ENCODE measurements at regions not wholly inside any gene's neighbourhood (a gene's known extent, or its start where the extent isn't known, plus 50 kb on each side); places are given as distances from the start of the nearest gene placed in this dataset.

DNA sequence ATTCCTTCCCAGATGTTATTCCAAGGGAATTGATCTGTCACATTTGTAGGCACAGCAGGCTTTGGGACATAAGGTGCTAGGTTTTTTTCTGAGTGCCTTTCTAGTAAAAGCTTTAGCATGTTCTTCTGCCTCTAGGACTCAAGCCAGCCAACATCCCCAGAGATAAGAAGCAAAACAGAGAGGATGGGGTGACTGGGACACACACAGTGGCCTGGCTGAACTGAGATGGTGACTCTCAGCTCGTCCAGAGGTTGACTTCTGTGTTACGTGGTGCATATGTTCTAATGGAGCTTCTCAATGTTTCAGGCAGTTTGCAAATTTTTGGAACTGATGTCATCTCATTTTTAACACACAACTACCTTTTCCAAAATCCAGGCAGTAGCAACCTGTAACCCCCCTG, 188.1 kb upstream of the CELF2 start:
- Mint-ChIP-seq H3K4me3 (no peak overlapping the region), H3K9me3 (peaks cover 1% of the 10 kb centered on the region), H3K36me3 (no peaks in the 10 kb centered on the region), H3K4me1 (no peaks in the 10 kb centered on the region), H3K27me3 (peaks cover 2% of the 10 kb centered on the region), H3K27ac (no peak overlapping the region)
- ATAC-seq (ENCODE audit: low read depth), result no peak
- DNase-seq (ENCODE audit: low spot score in 2 of 2), result no peak

DNA sequence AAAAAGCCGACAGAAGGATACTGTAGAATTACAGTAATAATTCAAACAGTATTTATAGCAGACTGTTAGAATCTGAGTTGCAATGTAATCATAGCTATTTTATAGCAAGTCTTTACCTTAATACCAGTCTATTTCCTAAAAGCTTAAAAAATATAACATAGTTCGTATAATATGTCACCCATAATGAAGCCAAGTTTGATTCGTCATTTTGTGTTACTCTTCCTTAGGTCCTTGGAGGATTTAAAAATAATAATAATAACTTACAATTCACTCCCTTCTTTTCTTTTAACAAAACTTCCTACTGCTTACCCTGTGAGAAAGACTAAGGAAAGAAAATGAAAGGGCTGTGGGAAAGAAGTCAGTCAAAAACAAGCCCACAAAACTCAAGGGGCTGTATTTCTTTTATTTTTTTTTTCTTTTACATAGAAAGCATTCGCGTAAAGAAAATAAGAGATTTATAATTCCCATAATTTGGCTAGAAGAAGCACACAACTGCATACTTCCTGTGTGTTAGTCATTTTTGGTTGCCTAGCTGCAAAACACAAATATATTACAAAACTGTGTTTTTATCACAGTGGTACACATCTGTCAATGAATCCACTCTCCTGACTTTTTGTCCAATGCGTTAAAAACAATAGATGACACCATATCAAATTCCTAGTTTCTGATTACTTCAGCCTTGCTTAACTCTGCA, 187.2 kb upstream of the CELF2 start:
- Mint-ChIP-seq H3K9me3 (peaks cover 3% of the 10 kb centered on the region), H3K27ac (no peak overlapping the region), H3K4me1 (no peaks in the 10 kb centered on the region), H3K27me3 (no peaks in the 10 kb centered on the region), H3K4me3 (no peak overlapping the region), H3K36me3 (no peaks in the 10 kb centered on the region)
- DNase-seq (ENCODE audit: low spot score in 2 of 2) (no peak), ATAC-seq (ENCODE audit: low read depth) (no peak)

DNA sequence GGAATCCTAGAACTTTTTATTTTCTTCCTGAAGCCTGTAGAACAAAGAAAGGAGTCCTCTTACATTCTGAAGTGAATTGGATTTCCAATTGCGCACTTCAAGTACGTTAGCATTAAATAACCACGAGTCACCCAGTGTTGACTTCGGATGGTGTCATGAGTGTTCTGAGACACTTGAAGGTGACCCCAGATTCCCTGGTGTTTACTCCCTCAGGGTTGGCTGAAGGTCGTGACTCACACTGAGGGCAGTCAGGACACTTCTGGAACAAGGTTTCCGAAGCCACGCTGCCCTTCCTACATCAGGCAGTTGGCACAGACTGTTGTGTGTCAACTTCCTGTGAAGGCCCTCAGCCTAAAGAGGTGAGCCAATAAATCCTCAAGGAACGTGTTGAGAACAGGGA, 186.6 kb upstream of the CELF2 start:
- ATAC-seq (ENCODE audit: low read depth) (no peak), DNase-seq (ENCODE audit: low spot score in 2 of 2) (no peak)
- peaks cover 3% of the 10 kb centered on the region for H3K9me3 Mint-ChIP-seq
- H3K4me3 Mint-ChIP-seq, result no peak overlapping the region
- H3K4me1 Mint-ChIP-seq, result no peaks in the 10 kb centered on the region
- no peaks in the 10 kb centered on the region for H3K36me3 Mint-ChIP-seq
- H3K27me3 Mint-ChIP-seq, result peaks cover 1% of the 10 kb centered on the region
- H3K27ac Mint-ChIP-seq, result no peak overlapping the region

- no peak overlapping the region for H3K27ac Mint-ChIP-seq
- H3K4me1 Mint-ChIP-seq, result no peaks in the 10 kb centered on the region
- peaks cover 7% of the 10 kb centered on the region for H3K9me3 Mint-ChIP-seq
- DNase-seq (ENCODE audit: low spot score in 2 of 2), result no peak
- peaks cover 1% of the 10 kb centered on the region for H3K27me3 Mint-ChIP-seq
- no peak for ATAC-seq (ENCODE audit: low read depth)
- H3K4me3 Mint-ChIP-seq, result no peak overlapping the region
- H3K36me3 Mint-ChIP-seq, result no peaks in the 10 kb centered on the region
These were observed 183.7 kb upstream of the CELF2 start for GRCh38 chr10:10833955-10834354.

GRCh38 chr10:10844251-10844650, 173.4 kb upstream of the CELF2 start:
- peaks cover 2% of the 10 kb centered on the region for H3K27me3 Mint-ChIP-seq
- ATAC-seq (ENCODE audit: low read depth), result no peak
- DNase-seq (ENCODE audit: low spot score in 2 of 2), result no peak
- no peaks in the 10 kb centered on the region for H3K36me3 Mint-ChIP-seq
- no peak overlapping the region for H3K4me3 Mint-ChIP-seq
- H3K9me3 Mint-ChIP-seq, result peaks cover 7% of the 10 kb centered on the region
- no peak overlapping the region for H3K27ac Mint-ChIP-seq
- no peaks in the 10 kb centered on the region for H3K4me1 Mint-ChIP-seq

DNA sequence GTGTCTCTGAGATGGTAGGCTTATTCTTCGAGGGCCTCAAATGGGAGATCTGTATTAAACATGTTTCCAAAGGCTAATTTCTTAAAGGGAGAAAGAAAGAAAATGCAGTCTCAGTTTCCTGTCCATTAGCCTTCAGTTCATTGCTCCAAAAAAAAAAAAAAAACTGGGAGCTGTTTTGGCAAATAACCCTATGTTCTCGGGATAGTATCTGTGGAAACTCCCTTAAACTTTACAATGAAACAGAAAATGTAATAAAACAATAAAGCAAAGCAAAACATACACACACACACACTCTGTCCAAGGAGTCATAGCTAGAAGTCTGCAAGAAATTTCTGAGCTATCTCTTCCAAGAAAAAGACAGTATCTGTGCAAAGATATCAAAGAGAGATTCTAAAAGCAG, 172.5 kb upstream of the CELF2 start:
- Mint-ChIP-seq H3K27ac (no peak overlapping the region), H3K4me1 (no peaks in the 10 kb centered on the region), H3K36me3 (no peaks in the 10 kb centered on the region), H3K9me3 (no peaks in the 10 kb centered on the region), H3K4me3 (no peak overlapping the region), H3K27me3 (peaks cover 5% of the 10 kb centered on the region)
- DNase-seq (ENCODE audit: low spot score in 2 of 2), result no peak
- ATAC-seq (ENCODE audit: low read depth), result no peak

DNA sequence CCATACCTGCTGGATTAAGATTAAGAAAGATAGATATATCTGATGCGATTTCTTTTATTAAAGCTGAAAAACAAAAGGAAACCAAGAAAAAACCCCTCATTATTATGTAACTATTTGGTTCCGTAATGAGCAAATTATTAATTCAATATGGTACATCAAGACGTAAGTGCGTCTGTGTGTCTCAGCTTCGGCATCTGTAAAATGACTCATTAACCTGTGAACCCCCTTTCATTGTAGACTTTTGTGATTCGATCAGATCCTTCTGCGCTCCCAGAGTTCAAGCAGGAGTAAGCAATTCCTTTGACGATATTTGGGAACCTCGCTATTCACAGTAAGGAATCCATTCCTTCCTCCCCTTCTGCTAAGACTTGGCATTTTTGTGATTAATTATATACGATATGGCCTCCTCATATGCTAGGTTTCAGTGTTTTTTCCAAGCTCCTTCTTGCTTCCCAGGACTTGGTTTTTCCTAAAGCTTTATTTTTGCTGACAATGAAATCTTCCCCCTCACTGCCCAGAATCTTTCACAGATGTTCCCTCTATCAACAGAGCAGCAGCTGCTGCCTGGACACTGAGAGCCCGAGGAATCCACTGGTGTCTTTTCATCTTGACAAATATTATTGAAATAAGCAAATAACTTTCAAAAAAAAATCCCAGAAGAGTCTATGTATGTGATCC, 171.7 kb upstream of the CELF2 start:
- Mint-ChIP-seq H3K4me1 (no peaks in the 10 kb centered on the region), H3K27ac (no peak overlapping the region), H3K4me3 (no peak overlapping the region), H3K36me3 (no peaks in the 10 kb centered on the region), H3K9me3 (no peaks in the 10 kb centered on the region), H3K27me3 (peaks cover 7% of the 10 kb centered on the region)
- DNase-seq (ENCODE audit: low spot score in 2 of 2) (no peak), ATAC-seq (ENCODE audit: low read depth) (no peak)

DNA sequence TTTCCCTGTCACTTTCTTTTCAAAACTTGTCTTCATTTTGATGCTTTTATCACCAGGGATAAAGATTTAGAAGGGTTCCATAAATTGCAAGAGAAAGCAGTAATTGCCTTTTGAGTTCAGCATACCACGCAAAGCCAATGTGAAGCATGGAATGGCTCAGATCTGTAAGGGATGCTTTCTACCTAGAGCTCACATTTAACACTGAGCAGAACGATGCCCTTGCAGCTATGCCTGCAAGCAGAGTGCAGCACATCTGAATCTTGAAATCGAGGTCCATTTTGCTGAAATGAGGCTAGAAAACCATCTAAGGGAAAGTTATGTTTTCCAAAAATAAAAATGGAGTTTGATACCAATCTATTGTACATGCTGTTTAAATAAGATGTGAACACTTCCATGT, 171.2 kb upstream of the CELF2 start:
- Mint-ChIP-seq H3K27me3 (peaks cover 7% of the 10 kb centered on the region), H3K4me1 (no peaks in the 10 kb centered on the region), H3K36me3 (no peaks in the 10 kb centered on the region), H3K4me3 (no peak overlapping the region), H3K27ac (no peak overlapping the region), H3K9me3 (no peaks in the 10 kb centered on the region)
- ATAC-seq (ENCODE audit: low read depth) (no peak), DNase-seq (ENCODE audit: low spot score in 2 of 2) (no peak)

- DNase-seq (ENCODE audit: low spot score in 2 of 2) (no peak), ATAC-seq (ENCODE audit: low read depth) (no peak)
- H3K27me3 Mint-ChIP-seq, result peaks cover 11% of the 10 kb centered on the region
- H3K9me3 Mint-ChIP-seq, result no peaks in the 10 kb centered on the region
- H3K4me1 Mint-ChIP-seq, result no peaks in the 10 kb centered on the region
- H3K4me3 Mint-ChIP-seq, result no peak overlapping the region
- H3K36me3 Mint-ChIP-seq, result no peaks in the 10 kb centered on the region
- no peak overlapping the region for H3K27ac Mint-ChIP-seq
These were observed 170.3 kb upstream of the CELF2 start for GRCh38 chr10:10847387-10847786.

GRCh38 chr10:10848488-10849111, 169.1 kb upstream of the CELF2 start:
- Mint-ChIP-seq H3K27ac (no peak overlapping the region), H3K27me3 (peaks cover 11% of the 10 kb centered on the region), H3K9me3 (no peaks in the 10 kb centered on the region), H3K4me3 (no peak overlapping the region), H3K36me3 (no peaks in the 10 kb centered on the region), H3K4me1 (no peaks in the 10 kb centered on the region)
- no peak for DNase-seq (ENCODE audit: low spot score in 2 of 2)
- no peak for ATAC-seq (ENCODE audit: low read depth)

GRCh38 chr10:10849306-10849705, 168.4 kb upstream of the CELF2 start:
- H3K36me3 Mint-ChIP-seq, result no peaks in the 10 kb centered on the region
- H3K9me3 Mint-ChIP-seq, result no peaks in the 10 kb centered on the region
- no peak overlapping the region for H3K4me3 Mint-ChIP-seq

GRCh38 chr10:10850214-10850613, 167.5 kb upstream of the CELF2 start:
- Mint-ChIP-seq H3K4me1 (peaks cover 3% of the 10 kb centered on the region), H3K36me3 (no peaks in the 10 kb centered on the region), H3K4me3 (no peak overlapping the region), H3K27ac (no peak overlapping the region), H3K9me3 (no peaks in the 10 kb centered on the region), H3K27me3 (peaks cover 9% of the 10 kb centered on the region)
- DNase-seq (ENCODE audit: low spot score in 2 of 2), result no peak
- ATAC-seq (ENCODE audit: low read depth), result no peak

More at GRCh38 chr10:10849306-10849705, 168.4 kb upstream of the CELF2 start:
- no peaks in the 10 kb centered on the region for H3K4me1 Mint-ChIP-seq
- peaks cover 9% of the 10 kb centered on the region for H3K27me3 Mint-ChIP-seq
- no peak overlapping the region for H3K27ac Mint-ChIP-seq
- DNase-seq (ENCODE audit: low spot score in 2 of 2), result no peak
- ATAC-seq (ENCODE audit: low read depth), result no peak

GRCh38 chr10:10852464-10852863, 165.2 kb upstream of the CELF2 start:
- Mint-ChIP-seq H3K27me3 (peaks cover 9% of the 10 kb centered on the region), H3K4me3 (no peak overlapping the region), H3K27ac (no peak overlapping the region), H3K9me3 (no peaks in the 10 kb centered on the region), H3K4me1 (peaks cover 4% of the 10 kb centered on the region), H3K36me3 (no peaks in the 10 kb centered on the region)
- no peak for ATAC-seq (ENCODE audit: low read depth)
- no peak for DNase-seq (ENCODE audit: low spot score in 2 of 2)

GRCh38 chr10:10853954-10854353, 163.7 kb upstream of the CELF2 start:
- no peak overlapping the region for H3K27ac Mint-ChIP-seq
- H3K4me3 Mint-ChIP-seq, result no peak overlapping the region
- peaks cover 4% of the 10 kb centered on the region for H3K4me1 Mint-ChIP-seq
- ATAC-seq (ENCODE audit: low read depth), result no peak
- no peak for DNase-seq (ENCODE audit: low spot score in 2 of 2)
- H3K27me3 Mint-ChIP-seq, result peaks cover 9% of the 10 kb centered on the region
- no peaks in the 10 kb centered on the region for H3K9me3 Mint-ChIP-seq
- no peaks in the 10 kb centered on the region for H3K36me3 Mint-ChIP-seq

Data from memory B cell (primary cell).